ENCODE measurements at regions not wholly inside any gene's neighbourhood (a gene's known extent, or its start where the extent isn't known, plus 50 kb on each side); places are given as distances from the start of the nearest gene placed in this dataset.

DNA sequence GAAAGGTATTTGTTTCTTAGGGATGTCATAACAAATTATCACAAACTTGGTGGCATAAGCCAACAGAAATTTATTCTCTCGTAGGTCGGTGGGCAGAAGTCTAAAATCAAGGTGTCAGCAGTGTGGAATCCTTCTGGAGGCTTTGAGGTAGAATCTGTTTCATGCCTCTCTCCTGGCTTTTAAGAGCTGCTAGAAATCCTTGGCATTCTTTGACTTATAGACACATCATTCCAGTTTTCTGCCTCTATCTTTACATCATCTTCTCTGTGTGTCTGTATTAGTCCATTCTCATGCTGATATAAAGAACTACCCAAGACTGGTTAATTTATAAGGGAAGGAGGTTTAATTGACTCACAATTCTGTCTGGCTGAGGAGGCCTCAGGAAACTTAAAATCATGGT, 488.1 kb upstream of the PAPPA start:
- peaks cover 4% of the 10 kb centered on the region for H3K9me3 Mint-ChIP-seq (ENCODE audit: unreplicated experiment)
- H3K4me3 Mint-ChIP-seq (ENCODE audit: unreplicated experiment): no peak overlapping the region
- TF ChIP-seq, protein P1, sequence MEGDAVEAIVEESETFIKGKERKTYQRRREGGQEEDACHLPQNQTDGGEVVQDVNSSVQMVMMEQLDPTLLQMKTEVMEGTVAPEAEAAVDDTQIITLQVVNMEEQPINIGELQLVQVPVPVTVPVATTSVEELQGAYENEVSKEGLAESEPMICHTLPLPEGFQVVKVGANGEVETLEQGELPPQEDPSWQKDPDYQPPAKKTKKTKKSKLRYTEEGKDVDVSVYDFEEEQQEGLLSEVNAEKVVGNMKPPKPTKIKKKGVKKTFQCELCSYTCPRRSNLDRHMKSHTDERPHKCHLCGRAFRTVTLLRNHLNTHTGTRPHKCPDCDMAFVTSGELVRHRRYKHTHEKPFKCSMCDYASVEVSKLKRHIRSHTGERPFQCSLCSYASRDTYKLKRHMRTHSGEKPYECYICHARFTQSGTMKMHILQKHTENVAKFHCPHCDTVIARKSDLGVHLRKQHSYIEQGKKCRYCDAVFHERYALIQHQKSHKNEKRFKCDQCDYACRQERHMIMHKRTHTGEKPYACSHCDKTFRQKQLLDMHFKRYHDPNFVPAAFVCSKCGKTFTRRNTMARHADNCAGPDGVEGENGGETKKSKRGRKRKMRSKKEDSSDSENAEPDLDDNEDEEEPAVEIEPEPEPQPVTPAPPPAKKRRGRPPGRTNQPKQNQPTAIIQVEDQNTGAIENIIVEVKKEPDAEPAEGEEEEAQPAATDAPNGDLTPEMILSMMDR (IDR thresholded peaks at IDR 0.05): no peak
- no peaks in the 10 kb centered on the region for H3K27me3 Mint-ChIP-seq (ENCODE audit: unreplicated experiment)
- DNase-seq (ENCODE audit: extremely low spot score, unreplicated experiment): no peak
- peaks cover 8% of the 10 kb centered on the region for H3K36me3 Mint-ChIP-seq (ENCODE audit: unreplicated experiment)
- H3K4me1 Mint-ChIP-seq (ENCODE audit: unreplicated experiment): peaks cover 37% of the 10 kb centered on the region
- no peak overlapping the region for H3K27ac Mint-ChIP-seq (ENCODE audit: unreplicated experiment)

DNA sequence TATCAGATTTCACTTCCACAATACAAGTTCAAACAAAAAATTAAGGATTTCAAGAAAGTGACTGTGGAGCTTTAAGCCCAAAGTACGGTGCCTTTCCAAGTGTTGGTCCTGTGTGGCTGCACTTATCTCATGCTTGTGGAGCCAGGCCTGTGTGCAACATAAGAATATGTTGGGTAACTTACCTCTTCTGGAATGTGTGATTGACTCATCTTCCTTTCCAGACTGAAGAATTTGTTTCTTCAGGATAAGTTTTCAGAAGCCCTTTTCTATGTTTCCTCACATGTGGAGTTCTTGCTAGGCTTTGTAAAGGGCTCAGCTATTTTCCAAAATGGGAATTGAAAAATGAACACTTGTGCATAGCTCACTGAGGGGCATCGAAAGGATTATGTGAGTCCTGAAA, 485.1 kb upstream of the PAPPA start:
- Mint-ChIP-seq H3K4me3 (ENCODE audit: unreplicated experiment) (no peak overlapping the region), H3K4me1 (ENCODE audit: unreplicated experiment) (peaks cover 60% of the 10 kb centered on the region), H3K36me3 (ENCODE audit: unreplicated experiment) (peaks cover 8% of the 10 kb centered on the region), H3K27me3 (ENCODE audit: unreplicated experiment) (no peaks in the 10 kb centered on the region), H3K27ac (ENCODE audit: unreplicated experiment) (peak overlapping the region; percentile 90), H3K9me3 (ENCODE audit: unreplicated experiment) (peaks cover 4% of the 10 kb centered on the region)
- TF ChIP-seq, protein P1 (IDR thresholded peaks at IDR 0.05): no peak
- DNase-seq (ENCODE audit: extremely low spot score, unreplicated experiment): no peak

DNA sequence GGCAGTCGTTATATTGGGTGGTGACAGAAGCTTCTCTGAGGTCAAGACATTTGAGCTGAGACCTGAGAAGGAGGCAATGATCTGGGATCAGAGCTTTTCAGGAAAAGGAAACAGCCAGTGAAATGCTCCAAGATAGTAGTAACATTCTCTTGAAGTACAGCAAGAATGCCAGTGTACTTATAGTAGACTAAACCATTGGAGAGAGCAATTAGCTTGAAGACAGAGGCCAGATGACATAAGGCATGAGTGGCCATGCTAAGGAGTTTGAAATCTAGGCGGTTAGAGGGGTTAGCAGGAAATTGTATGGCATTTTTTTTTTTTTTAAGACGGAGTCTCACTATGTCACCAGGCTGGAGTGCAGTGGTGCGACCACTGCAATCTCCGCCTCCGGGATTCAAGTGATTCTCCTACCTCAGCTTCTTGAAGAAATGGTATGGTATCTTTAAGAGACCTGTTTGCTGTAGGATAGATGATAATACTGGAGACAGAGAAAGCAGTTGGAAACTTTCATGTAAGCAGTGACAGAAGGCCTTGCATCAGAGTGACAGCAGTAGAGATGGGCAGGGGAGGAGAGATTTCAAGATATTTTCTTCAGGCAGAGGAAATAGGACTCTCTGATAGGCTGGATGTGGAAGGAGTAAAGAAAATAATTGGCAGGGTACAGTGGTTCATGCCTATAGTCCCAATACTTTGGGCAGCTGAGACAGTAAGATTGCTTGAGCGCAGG, 482.2 kb upstream of the PAPPA start:
- H3K36me3 Mint-ChIP-seq (ENCODE audit: unreplicated experiment): peaks cover 5% of the 10 kb centered on the region
- H3K27me3 Mint-ChIP-seq (ENCODE audit: unreplicated experiment): no peaks in the 10 kb centered on the region
- TF ChIP-seq, protein P1 (IDR thresholded peaks at IDR 0.05): no peak
- H3K27ac Mint-ChIP-seq (ENCODE audit: unreplicated experiment): peak overlapping the region; percentile 100
- H3K4me3 Mint-ChIP-seq (ENCODE audit: unreplicated experiment): peak overlapping the region; percentile 27
- H3K4me1 Mint-ChIP-seq (ENCODE audit: unreplicated experiment): peaks cover 73% of the 10 kb centered on the region
- DNase-seq (ENCODE audit: extremely low spot score, unreplicated experiment): no peak
- H3K9me3 Mint-ChIP-seq (ENCODE audit: unreplicated experiment): peaks cover 2% of the 10 kb centered on the region

DNA sequence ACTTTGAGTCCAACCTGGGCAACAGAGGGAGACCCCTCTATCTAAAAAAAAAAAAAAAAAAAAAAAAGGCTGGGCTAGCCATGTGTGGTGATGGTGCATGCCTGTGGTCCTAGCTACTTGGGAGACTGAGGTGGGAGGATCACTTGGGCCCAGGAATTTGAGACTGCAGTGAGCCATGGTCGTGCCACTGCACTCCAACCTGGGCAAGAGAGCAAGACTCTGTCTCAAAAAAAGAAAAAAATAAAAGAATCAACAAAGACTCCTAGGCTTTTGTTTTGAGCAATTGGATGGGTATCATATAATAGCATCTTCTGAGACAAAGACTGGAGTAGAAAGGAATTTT, 481.7 kb upstream of the PAPPA start:
- H3K4me3 Mint-ChIP-seq (ENCODE audit: unreplicated experiment): peak overlapping the region; percentile 10
- no peaks in the 10 kb centered on the region for H3K27me3 Mint-ChIP-seq (ENCODE audit: unreplicated experiment)
- peak overlapping the region; percentile 100 for H3K27ac Mint-ChIP-seq (ENCODE audit: unreplicated experiment)
- H3K9me3 Mint-ChIP-seq (ENCODE audit: unreplicated experiment): peaks cover 7% of the 10 kb centered on the region
- DNase-seq (ENCODE audit: extremely low spot score, unreplicated experiment): no peak
- peaks cover 73% of the 10 kb centered on the region for H3K4me1 Mint-ChIP-seq (ENCODE audit: unreplicated experiment)
- TF ChIP-seq, protein P1 (IDR thresholded peaks at IDR 0.05): no peak
- H3K36me3 Mint-ChIP-seq (ENCODE audit: unreplicated experiment): peaks cover 8% of the 10 kb centered on the region

DNA sequence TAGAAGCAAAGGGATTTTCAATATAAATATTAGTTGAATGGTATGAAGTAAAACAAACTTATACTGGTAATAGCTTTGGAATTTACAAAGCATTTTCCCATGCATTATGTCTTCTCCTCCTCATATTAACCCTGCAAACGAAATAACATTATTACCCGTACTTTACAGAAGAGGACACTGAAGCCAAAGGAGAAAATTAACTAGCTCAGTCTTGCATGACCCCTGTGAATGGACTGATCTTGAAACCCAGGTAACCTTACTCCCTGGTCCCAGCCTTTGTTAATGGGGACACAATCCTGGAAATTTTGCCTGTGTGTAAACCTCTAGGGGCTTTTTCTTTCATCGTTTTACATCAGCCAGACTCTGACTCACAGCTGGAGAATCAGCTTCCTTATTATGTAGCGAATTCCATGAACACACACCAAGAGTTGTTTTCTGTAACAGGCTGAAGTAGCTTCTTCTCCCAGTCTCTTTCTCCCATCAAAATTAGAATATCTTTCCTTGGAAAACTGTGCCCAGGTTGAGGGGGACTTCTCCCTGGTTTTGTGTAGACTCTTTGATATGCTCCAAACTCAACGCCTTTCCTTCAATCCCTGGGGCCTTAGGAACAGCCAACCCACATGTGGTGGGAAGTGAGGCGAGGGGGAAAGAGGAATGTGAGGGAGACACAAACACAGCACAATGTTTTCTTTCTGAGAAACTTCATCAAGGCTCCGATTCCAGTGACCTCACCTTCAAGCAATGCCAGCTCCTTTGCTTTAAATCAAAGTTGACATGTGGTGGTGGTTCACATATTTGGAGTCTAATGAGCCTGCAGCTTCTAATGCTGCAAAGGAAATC, 480.9 kb upstream of the PAPPA start:
- H3K9me3 Mint-ChIP-seq (ENCODE audit: unreplicated experiment): peaks cover 11% of the 10 kb centered on the region
- peak overlapping the region; percentile 61 for H3K4me3 Mint-ChIP-seq (ENCODE audit: unreplicated experiment)
- peak; percentile 85 for DNase-seq (ENCODE audit: extremely low spot score, unreplicated experiment)
- peak overlapping the region; percentile 100 for H3K27ac Mint-ChIP-seq (ENCODE audit: unreplicated experiment)
- no peaks in the 10 kb centered on the region for H3K27me3 Mint-ChIP-seq (ENCODE audit: unreplicated experiment)
- H3K4me1 Mint-ChIP-seq (ENCODE audit: unreplicated experiment): peaks cover 68% of the 10 kb centered on the region
- peaks cover 12% of the 10 kb centered on the region for H3K36me3 Mint-ChIP-seq (ENCODE audit: unreplicated experiment)
- TF ChIP-seq, protein P1 (IDR thresholded peaks at IDR 0.05): peak; percentile 21
